IPS-NIHi11 (cell line): ENCODE measurements at regions not wholly inside any gene's neighbourhood (a gene's known extent, or its start where the extent isn't known, plus 50 kb on each side); places are given as distances from the start of the nearest gene placed in this dataset.

Source experiments
- DNase-seq: peaks from one replicate; pipeline ENCODE4 v3.0.0; 2012; ENCODE audit warnings: mixed read lengths, low spot score

DNA sequence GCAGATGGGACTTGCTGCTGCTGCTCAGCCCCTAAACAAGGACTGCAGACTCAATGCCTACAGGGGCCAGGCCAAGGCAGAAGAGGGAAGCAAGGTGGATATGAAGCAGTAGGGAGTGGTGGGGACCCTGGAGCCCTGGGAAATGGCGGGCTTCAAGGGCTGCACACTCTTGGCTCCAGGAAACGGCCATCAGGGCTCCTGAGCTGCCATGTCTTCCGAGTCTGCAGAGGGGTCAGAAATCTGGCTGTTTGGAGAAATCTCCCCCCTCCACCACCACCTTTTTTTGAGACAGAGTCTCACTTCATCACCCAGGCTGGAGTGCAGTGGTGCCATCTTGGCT lies 169.1 kb downstream of the KATNIP start:
- DNase-seq, result no peak

DNA sequence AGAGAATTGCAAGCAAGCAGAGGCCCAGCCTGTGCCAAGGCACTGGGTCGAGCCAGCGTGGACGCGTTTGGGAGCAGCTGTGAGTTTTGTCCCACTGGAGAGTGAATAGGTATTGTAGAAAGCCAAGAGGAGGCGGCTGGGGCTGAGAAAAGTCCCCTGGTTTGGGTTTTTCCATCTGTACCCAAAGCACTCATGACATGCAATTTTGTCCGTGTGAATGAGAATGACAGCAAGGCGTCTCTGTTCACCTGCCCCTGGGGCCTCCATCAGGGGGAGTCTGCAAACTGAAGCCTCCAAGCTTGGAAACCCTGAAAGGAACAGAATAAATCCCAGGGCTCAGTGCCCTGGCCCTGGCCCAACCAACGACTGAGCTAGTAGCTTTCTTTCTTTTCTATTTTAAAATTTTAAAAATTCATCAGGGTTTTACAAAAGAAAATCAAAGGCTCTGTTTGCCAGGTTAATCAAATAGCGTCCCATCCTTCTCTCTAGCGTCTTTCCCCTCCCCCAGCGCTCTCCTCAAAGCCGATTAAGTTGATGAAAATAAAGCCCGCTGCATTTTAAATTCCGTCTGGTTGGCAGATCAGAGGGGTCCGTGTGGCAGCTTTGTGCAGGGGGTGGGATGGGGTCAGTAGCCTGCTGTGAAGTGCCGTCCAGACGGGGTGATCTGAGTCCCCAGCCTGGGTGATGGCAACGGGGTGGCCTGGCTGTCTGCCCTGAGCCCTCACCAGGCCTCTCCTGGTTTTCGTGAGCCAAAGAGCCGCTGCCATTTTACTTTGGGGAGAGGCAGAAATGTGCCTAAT lies 171.0 kb downstream of the KATNIP start:
- no peak for DNase-seq

GRCh38 chr16:27721531-27722181 lies 171.7 kb downstream of the KATNIP start:
- no peak for DNase-seq

- no peak for DNase-seq
Measured at GRCh38 chr16:27722207-27722606, 172.3 kb downstream of the KATNIP start.

- DNase-seq, result no peak
Measured at GRCh38 chr16:27722892-27723450, 173.0 kb downstream of the KATNIP start.

GRCh38 chr16:27723711-27724481 lies 174.0 kb downstream of the KATNIP start:
- DNase-seq, result no peak

- no peak for DNase-seq
Measured at GRCh38 chr16:27724482-27725235, 174.7 kb downstream of the KATNIP start.

DNA sequence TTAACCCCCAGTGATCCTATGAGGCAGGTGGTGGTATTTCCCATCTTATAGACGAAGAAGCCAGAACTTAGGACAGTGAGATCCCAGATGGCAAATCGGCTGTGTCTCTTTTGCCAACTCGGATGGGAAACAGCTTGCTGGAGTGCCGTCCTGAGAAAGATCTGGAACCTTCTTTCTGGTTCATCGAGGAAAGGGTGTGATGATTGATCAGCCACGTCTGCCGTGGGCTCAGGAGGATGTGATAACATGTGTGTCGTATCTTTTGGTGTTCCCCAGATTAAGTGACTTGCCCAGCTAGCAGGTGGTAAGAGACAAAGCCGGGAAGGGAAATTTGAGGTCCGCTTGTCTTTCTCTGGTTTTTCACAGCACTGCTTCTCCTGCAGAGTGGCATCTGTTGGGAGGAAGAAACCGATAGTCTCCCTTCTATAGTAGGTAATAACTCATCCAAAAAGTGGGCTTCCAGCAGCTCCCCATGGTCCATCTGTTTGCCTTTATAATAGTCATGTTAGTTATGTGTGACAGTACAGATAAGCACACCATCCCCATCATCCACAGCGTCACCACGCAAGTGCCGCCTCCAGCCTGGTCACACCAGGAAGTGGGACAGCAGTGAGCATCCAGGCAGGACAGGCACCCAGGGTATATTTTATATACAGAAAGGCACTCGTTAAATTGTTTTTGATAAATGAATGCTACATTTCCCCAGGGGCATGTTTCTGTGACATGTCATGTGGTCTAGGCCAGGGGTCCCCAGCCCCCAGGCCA lies 175.5 kb downstream of the KATNIP start:
- DNase-seq, result no peak

DNA sequence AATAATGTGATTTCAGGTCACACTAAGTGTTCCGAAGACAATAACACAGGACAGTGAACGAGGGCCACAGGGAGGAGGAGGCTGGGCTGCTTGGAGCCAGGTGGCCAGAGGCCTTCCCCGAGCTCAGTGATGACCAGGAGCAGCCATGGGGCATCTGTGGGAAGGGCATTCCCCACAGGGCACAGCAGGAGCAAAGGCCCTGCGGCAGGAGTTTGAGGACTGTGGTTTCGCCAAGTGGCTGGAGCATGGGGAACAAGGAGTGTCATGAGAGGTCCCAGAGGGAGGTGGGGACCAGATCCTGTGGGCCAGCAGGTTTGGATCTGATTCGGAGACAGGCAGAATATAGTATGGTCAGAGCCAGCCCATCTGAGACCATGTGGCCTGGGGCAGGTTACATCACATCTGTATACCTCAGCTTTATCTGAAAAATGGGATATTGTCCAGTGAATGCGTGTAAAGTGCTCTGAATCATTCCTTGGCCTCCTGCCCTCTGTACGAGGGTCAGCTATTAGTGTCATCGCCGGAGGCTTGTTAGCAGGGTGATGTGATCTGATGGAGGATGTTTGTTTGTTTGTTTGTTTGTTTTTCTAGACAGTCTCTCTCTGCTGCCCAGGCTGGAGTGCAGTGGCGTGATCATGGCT lies 176.8 kb downstream of the KATNIP start:
- DNase-seq, result no peak

GRCh38 chr16:27727941-27728340 lies 178.0 kb downstream of the KATNIP start:
- no peak for DNase-seq

- peak; percentile 61 for DNase-seq
Measured at GRCh38 chr16:27728691-27729090, 178.7 kb downstream of the KATNIP start.

GRCh38 chr16:27729516-27730304 lies 179.8 kb downstream of the KATNIP start:
- DNase-seq, result no peak

GRCh38 chr16:27730661-27731210 lies 180.8 kb downstream of the KATNIP start:
- DNase-seq, result no peak

- DNase-seq, result no peak
Measured at GRCh38 chr16:27735031-27735430, 185.1 kb downstream of the KATNIP start.

- DNase-seq, result no peak
Measured at GRCh38 chr16:27736431-27736830, 186.5 kb downstream of the KATNIP start.

DNA sequence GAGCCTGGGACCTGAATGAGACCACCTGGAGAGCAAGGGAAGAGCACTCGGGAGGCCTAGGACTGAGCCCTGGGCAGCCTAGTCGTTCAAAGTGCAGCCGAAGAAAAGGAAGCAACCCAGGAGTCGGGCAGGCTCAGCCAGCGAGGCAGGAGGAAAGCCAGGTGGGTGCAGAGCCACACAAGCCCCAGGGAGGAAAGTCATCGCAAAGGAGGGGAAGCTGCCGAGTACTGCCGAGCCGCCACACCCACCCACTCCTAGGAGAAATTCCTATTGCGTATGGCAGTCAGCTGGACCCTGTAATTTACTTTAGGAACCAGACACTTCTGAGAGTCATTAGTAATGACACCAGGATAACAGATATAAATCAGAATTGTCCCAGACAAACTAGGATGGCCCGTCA lies 187.6 kb downstream of the KATNIP start:
- DNase-seq, result no peak
